GM21723 (cell line): ENCODE measurements at regions not wholly inside any gene's neighbourhood (a gene's known extent, or its start where the extent isn't known, plus 50 kb on each side); places are given as distances from the start of the nearest gene placed in this dataset.

ENCODE experiments used
- ATAC-seq: cut with Tn5 transposase; IDR thresholded peaks from one replicate; pipeline ENCODE4 v1.9.1; 2021; ENCODE audit warnings: mild to moderate bottlenecking, moderate library complexity; ENCODE audit not compliant: unreplicated experiment

GRCh38 chr10:2296179-2296891 is 559.0 kb upstream of the ADARB2 start:
- no peak for ATAC-seq

DNA sequence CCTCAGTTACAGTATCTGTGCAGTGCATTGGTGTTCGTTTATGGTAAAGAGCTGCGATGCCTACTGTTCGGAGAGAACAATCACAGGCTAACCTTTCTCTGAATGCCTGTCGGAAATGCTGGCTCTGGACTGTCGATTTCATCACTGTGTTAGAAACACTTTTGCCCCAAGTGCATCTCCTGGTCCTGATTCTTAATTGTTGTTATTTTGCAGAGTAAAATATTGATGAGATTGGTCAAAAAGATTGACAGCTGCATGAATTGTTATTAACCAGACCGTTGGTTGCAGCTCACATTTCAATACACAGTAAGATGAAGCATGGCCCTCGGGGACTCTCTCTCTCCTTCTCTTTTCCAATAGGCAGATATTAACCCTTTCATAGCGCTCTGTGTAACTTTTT is 557.4 kb upstream of the ADARB2 start:
- no peak for ATAC-seq

- no peak for ATAC-seq
Measured at GRCh38 chr10:2284071-2284470, 546.7 kb upstream of the ADARB2 start.

DNA sequence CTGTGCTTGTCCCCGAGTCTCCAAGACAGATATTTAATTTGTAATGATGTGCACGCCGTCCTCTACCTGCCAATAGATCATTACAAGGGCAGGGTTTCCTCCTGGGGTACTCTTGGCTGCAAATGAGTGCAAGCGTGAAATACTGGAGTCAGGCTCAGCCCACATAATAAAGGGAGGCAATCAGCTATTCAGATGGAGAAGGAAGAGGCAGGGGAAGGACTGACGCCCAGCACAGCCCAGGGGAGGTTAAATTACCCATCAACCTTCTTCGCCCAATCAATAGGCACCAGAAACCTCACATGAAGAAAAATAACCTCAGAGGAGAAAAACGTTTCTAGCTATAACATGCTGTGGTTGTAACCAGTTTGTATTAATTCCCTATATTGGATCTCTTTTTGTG is 544.9 kb upstream of the ADARB2 start:
- ATAC-seq = no peak

- ATAC-seq = no peak
Measured at GRCh38 chr10:2280713-2281300, 543.5 kb upstream of the ADARB2 start.

GRCh38 chr10:2279711-2280110 is 542.4 kb upstream of the ADARB2 start:
- no peak for ATAC-seq

DNA sequence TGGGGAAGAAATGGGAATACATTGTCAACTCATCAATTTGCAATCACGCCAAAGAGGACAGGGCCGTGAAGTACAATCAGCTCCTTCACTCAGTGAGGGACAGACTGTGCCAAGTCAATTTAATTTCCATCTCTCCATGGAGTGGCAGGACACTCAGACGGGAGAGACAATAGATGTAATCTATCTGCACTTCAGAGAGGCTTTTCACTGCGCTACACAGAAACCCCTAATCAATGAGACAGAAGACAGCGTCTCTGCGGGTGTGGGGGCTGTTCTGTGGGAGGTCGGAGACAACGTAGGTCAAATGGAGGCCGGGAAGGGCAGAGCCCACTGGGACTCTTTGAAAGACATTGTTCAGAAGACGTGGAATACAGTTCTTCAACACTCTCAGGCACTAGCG is 541.0 kb upstream of the ADARB2 start:
- no peak for ATAC-seq

DNA sequence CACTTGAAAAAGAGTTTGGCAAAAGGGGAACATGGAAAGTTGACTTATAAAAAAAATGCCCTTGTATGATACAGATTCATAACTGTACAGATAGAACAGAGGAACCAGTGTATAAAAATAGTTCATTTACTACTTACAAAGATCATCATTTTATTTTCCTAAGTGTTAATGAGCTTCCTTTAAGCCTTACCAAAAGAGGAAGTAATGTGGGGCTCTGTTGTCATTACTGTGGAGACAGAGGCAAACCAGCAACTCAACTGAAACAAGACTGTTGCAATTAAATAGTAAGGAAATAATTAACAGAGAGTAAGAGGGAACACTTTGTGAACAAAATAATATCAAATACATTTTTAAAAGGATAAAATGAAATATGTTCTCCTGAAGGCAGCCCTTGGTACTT is 526.2 kb upstream of the ADARB2 start:
- ATAC-seq = no peak

- no peak for ATAC-seq
Measured at GRCh38 chr10:2262878-2263277, 525.6 kb upstream of the ADARB2 start.

GRCh38 chr10:2262333-2262732 is 525.0 kb upstream of the ADARB2 start:
- ATAC-seq = no peak

DNA sequence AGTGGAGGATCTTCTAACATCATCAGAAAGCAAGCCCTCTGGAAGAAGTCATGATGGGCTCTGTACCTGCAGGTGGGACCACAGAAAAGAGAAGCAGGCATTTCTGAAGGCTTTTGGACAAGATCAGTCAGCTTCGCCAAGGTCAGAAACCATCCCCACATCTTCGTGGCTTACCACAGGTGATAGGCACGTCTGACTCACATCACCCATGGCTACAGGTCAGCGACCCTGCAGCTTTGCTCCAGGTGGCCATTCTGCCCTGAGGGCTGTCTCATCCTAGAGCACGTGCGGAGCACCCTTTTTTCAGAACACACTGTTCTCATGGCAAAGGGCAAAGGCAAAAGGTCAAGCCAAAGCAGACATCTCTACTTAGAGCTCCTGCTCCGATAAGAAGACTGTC is 518.9 kb upstream of the ADARB2 start:
- no peak for ATAC-seq

DNA sequence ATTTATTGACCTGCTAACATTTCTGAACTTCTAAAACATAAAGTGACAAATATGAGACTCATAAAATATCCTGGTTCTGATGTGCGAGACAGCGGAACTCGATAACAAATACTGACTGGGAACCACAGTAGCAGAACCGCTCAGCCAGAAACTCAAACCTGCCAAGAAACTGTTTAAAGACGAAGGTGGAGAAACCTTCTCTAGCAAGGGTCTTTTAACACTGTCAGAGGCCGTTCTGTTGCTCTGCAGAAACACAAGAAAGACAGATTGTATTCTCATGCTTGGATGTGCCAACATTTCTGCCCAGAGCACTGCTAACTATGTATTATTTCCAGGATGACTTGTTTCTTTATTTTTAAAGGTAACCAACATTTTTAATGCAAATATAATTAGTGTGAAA is 514.8 kb upstream of the ADARB2 start:
- ATAC-seq = no peak

- no peak for ATAC-seq
Measured at GRCh38 chr10:2251631-2252030, 514.3 kb upstream of the ADARB2 start.

DNA sequence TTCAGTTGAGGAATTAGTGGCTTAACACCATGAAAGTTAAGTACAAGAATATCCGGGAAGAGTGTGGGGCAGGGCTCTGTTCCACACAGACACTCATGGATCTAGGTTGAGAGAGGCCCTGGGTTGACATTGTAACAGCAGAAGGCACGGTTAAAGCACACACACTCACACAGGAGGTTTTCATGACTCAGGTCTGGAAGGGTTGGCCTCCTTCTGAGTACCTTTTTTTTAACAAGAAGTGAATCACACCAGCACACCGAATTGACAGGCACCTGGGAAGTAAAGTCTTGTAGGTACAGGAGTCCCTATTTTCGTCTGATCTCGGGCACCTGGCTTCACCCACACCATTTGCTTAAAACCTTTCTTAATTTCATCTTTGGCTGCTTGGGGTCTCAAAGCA is 509.4 kb upstream of the ADARB2 start:
- ATAC-seq = no peak

GRCh38 chr10:2245580-2245979 is 508.3 kb upstream of the ADARB2 start:
- ATAC-seq = no peak

DNA sequence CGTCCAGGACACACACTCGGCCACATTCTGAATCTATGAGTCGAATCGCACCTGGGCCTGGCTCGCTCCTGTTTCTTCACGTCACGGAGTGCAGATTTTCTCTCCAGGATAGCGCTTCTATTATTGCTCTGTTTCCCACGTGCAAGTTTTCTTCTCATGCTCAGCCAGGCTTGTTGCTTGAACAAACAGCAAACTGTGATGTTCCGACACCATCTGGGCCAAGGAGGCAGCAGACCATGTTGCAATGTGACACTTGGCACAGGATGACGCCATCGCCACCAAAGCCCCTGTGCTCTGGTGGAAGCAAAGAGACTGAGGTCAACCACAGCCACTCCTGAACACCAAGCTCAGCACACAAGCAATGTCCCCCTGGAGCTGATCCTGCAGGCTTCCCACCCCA is 507.1 kb upstream of the ADARB2 start:
- ATAC-seq = no peak

DNA sequence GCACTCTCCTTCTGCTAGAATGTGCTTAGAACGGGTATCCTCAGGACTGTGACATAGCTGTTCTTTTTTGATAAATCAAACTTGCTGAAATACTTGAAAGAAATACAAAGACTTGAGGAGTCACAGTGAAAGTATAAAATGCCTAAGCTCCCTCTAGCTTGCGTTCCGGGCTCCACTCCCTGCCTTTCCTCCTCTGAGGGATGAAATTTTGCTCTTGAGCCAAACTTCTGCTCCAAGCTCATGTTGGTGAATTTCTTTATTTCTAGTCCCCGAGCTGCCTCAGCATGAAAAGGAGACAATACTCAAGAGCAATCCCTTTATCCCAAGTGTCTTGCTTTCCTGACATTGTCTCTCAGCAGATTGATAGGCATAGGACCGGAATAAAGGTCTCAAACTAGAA is 499.6 kb upstream of the ADARB2 start:
- no peak for ATAC-seq

GRCh38 chr10:2232479-2232878 is 495.2 kb upstream of the ADARB2 start:
- no peak for ATAC-seq

DNA sequence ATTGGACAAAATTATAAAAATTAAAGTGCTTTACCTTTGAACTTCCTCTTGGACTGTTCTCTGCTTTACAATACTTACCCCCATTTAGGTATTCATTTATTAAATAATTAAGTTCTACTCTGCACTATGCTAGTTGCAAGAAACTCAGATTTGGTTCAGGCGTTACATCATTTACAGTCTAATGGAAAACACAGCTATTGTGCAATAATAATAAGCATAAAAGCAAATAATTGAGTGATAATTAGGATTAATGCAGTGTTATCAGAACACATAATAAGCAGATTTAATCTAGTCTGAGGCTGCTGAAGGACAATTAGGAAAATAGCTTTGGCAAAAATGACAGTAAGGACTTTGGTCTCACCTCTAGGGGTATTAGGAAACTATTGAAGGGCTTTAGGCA is 493.2 kb upstream of the ADARB2 start:
- no peak for ATAC-seq

- no peak for ATAC-seq
Measured at GRCh38 chr10:2228320-2228901, 491.1 kb upstream of the ADARB2 start.

GRCh38 chr10:2225609-2226008 is 488.3 kb upstream of the ADARB2 start:
- no peak for ATAC-seq

DNA sequence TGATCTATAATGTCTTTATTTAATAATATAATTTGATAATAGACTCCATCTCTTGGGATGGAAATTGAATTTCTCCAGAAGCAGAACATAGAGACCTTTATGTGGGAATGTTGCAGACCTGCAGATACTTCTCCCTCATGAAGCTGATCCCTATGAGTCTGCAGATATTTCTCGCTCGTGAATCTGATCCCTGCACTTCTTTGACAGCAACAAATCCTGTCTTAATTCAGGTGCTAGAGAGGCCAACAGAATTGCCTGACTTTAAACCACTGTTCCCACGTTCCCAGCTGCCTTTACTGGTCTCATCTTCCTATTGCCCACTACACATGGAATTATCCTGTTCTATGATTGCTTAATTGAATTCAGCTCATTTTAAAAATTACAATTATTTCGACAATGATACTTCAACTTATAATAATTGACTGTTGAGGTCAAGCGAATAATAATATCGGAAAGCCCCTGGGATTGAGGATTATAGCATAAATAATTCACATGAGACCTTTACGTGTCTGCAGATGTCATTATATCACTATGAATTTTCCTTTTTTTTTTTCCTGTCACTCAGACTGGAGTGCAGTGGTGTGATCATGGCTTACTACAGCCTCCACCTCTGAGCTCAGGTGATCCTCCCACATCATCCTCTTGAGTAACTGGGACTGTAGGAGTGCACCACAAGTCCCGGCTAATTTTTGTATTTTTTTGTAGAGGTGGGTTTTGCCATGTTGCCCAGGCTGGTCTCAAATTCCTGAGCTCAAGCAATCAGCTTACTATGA is 486.4 kb upstream of the ADARB2 start:
- no peak for ATAC-seq
